HG03520 (cell line): ENCODE measurements at regions not wholly inside any gene's neighbourhood (a gene's known extent, or its start where the extent isn't known, plus 50 kb on each side); places are given as distances from the start of the nearest gene placed in this dataset.

Source experiments
- ATAC-seq: cut with Tn5 transposase; IDR thresholded peaks from one replicate; pipeline ENCODE4 v1.9.1; 2021; ENCODE audit warnings: mild to moderate bottlenecking, moderate library complexity; ENCODE audit not compliant: unreplicated experiment

GRCh38 chr1:238088560-238089290 is 198.0 kb upstream of the ZP4 start:
- no peak for ATAC-seq

DNA sequence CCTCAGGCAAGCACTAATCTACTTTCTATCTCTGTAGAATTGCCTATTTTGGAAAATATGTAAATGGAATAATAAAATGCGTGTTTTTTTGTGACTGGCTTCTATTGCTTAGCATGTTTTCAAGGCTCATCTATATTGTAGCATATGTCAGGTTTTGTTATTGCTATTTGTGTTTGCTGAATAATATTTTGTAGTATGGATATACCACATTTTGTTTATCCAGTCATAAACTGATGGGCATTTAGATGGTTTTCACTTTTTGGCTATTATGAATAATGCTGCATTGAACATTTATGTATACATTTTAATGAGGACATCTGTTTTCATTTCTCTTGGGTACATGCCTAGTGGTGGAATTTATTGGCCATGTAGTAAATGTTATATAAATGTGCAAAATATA is 183.3 kb upstream of the ZP4 start:
- ATAC-seq = no peak

- ATAC-seq = no peak
These were observed 180.3 kb upstream of the ZP4 start for GRCh38 chr1:238071061-238071460.

GRCh38 chr1:238063454-238063853 is 172.7 kb upstream of the ZP4 start:
- peak; percentile 44 for ATAC-seq

- ATAC-seq = no peak
These were observed 171.4 kb upstream of the ZP4 start for GRCh38 chr1:238061967-238062613.

DNA sequence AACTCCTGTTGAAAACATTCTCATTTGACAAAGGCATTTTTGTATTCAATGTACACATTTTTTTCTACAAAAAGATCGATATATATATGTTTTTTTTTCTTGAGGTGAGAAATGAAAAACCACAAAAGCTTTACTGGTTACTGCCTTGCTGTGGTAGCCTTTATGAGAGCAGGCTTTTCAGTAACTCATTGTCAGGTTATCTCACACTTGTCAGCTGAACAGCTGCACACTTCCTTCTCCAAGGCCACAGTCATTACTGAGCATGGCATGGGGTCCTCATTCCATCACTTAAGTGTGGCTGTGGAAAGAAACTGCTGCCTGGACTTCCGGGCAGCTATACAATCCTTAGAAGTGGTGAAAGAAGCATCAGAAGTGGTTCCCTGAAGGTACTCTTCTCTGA is 169.3 kb upstream of the ZP4 start:
- ATAC-seq = peak; percentile 58

- no peak for ATAC-seq
These were observed 162.0 kb upstream of the ZP4 start for GRCh38 chr1:238052496-238053266.

DNA sequence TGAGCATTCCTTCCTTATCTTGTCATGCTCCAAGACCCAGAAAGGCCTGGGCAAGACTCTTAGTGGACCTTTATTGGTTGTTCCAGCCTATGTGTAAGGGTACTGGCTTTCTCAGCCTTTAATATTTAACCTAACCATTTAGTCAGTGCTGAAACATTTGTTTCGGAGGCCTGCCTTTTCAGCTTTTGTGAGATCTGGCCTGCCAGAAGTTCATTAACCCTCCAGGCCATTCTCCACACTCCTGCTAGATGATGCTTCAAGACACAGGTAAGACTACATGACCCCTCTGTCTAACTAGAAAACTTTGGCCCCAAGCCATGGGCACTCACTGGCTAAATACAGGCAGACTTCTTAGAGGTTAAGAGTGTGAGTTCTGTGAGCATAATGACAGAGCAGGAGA is 138.4 kb upstream of the ZP4 start:
- ATAC-seq = no peak

DNA sequence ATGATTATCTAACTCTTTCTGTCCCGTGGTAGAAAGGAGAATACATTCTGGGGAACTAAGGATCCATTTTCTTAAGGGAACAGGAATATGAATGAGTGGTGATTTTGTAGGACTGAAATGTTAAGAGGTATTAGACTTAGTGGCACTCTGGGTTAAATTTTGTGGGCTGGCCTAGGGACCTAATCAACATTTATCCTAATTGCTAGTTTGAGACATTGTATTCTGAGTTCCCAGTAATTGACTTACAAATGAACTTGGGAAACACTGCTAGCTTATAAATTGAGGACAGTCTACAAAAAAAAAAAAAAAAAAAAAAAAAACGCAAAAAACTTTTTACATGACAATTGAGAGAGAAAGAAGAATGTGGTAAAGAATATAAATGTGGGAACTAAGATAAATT is 136.6 kb upstream of the ZP4 start:
- no peak for ATAC-seq

DNA sequence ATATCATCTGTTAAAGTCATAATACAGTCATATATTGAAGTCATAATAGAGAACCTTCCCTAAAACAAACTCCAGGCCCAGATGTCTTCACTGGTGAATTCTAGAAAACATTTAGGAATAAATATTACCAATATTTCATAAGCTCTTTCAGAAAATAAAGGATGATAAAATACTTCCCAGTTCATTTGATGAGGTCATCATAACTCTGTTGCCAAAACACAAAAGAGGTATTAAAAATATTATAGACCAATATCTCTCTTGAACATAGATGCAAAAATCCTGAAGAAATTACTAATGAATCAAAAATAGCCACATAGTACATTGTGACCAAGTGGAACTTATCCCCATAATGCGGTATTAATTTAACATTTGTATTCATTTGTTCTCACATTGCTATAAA is 132.4 kb upstream of the ZP4 start:
- no peak for ATAC-seq

DNA sequence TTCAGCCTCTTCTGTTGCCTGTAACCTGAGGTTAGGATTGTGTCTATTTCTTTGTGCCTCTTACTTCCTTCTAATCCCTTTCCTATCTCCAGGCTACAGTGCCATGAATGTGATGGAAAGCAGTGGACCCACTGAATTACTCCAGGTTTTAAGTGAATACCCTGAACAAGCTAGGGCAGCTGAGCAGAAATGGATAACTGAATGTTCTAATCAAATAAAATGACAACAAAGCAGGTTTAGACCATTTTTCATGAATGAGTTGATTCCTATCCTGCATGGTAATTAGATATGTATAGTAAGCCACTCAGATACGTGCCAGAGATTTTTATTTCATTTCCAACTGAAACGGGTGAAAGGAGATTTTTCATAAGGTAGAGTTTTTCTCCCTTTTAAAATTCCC is 127.5 kb upstream of the ZP4 start:
- ATAC-seq = no peak

DNA sequence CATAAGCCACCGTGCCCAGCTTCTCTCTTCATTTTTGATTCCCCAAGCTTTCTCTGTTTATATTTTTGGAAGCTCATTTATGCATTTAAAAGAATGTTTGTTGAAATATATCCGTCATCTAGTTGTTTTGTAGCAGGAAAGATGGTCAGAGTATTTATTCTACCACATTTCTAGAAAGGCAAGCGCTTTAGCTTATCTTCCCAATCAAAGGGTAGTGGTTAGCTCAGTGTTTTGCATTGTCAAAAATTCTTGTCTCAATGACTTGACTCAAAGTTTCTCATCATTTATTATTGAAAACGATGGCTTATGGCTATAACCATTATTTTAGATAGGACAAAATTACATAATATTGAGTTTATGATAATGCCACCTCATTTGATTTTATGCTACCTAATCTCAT is 116.1 kb upstream of the ZP4 start:
- ATAC-seq = no peak

DNA sequence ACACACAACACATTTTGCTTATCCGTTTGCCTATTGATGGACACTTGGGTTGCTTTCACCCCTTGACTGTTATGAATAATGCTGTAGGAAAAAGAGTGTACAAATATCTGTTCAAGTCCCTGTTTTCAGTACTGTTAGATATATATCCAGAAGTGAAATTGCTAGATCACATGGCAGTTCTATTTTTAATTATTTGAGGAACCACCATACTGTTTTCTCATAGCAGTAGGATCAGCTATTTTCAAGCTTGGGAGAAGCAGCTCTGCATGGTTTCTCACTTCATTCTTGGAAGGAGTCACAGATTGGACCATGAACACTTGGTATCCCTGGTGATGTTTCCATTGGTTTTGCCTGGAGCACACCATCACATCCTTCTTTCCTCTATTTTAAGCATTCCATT is 114.4 kb upstream of the ZP4 start:
- ATAC-seq = no peak

DNA sequence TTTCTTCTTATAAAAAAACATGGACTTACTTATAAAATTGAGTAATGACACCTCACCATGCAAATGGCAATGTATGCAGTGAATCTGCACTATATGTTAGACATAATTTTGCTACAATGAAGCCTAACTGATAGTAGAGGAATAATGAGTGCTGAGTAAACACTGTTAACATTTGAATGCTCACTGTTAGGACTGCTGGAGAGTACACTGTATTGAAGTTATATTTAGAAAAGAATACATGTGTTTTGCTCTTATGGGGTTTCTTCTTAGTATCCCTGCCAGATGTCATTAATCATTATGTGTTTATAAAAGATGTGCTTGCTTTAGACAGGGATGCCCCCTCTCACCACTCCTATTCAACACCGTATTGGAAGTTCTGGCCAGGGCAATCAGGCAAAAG is 111.1 kb upstream of the ZP4 start:
- ATAC-seq = no peak

GRCh38 chr1:237999426-238000052 is 108.8 kb upstream of the ZP4 start:
- ATAC-seq = no peak

DNA sequence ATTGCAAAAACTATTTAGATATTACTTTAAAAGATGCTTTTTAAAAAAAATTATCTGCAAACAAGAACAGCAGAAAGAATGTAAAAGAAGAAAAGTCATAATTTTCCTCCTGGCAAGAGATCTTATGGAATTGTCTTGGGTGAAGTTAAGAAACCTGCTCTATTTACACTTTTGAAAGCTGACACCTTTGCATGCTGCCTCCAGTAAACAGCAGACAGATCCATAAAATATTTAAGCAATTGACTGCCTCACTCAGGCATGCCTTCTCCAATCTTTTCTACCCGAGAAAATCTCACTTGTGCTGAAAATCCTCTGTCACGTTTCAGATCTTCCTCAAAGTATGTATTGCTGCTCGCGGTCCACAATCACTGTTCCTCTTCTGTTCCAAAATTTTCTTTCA is 107.9 kb upstream of the ZP4 start:
- ATAC-seq = no peak

- no peak for ATAC-seq
These were observed 92.8 kb upstream of the ZP4 start for GRCh38 chr1:237983496-237983895.

GRCh38 chr1:237981223-237981622 is 90.5 kb upstream of the ZP4 start:
- no peak for ATAC-seq

- no peak for ATAC-seq
These were observed 85.6 kb upstream of the ZP4 start for GRCh38 chr1:237976331-237976730.

GRCh38 chr1:237975903-237976302 is 85.2 kb upstream of the ZP4 start:
- ATAC-seq = no peak

DNA sequence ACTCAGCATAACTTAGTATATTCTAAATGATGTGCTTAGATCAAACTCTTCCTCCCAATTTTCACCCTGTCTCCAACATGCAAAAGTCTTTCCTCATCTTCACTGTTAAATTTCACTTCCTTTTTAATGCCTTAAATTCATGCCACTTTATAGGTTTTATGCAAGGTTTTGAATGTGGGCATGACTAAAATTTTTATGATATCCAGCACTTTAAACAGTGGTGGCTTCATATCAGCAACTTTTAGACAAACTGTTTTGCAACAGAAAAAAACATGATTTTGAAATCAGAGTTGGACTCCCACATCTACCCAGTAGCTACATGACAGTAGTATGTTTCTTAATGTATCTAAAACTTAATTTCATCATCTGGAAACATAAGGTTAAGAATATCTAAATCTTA is 84.7 kb upstream of the ZP4 start:
- ATAC-seq = no peak

GRCh38 chr1:237972186-237972585 is 81.5 kb upstream of the ZP4 start:
- no peak for ATAC-seq
